HG02885 (cell line): ENCODE measurements at regions not wholly inside any gene's neighbourhood (a gene's known extent, or its start where the extent isn't known, plus 50 kb on each side); places are given as distances from the start of the nearest gene placed in this dataset.

Experiments
- ATAC-seq: cut with Tn5 transposase; IDR thresholded peaks from one replicate; pipeline ENCODE4 v1.9.1; 2021; ENCODE audit warnings: mild to moderate bottlenecking; ENCODE audit not compliant: unreplicated experiment, poor library complexity

DNA sequence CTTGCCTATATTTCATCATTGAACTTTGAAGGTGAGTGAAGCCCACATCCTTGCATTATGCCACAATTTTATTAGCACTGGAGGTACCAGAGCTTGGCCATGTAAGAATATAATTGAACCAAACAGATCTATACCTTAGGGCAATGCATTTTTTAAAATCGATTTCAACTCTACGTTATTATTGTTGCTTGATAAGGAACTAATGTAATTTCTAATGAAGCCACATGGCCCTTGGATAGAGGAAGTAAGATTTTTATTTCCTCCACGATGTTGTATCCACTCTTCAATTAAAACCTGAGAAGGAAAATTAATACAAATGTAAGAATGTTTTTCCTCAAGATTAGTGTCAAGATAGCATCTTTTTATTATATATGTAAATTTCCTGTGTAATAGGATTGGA, 370.0 kb upstream of the EEF2KMT start:
- ATAC-seq, result no peak

DNA sequence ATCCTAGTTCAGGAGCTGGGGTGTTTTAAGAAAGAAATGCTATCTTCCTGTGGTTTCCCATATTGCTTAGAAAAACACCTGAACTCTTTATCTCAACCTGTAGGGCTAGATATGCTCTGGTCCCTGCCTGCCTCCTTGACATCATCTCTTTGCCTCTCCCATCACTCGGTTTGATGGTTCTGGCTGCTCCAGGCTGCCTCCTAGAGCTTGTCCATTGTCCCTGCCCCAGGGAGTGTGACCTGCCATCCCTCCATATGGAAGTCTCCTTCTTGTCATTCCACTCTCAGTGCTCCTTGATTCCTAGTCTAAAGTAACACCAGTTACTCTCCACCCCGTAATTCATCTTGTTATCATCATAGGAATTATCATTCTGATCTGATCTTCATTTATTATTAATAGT, 369.0 kb upstream of the EEF2KMT start:
- no peak for ATAC-seq

DNA sequence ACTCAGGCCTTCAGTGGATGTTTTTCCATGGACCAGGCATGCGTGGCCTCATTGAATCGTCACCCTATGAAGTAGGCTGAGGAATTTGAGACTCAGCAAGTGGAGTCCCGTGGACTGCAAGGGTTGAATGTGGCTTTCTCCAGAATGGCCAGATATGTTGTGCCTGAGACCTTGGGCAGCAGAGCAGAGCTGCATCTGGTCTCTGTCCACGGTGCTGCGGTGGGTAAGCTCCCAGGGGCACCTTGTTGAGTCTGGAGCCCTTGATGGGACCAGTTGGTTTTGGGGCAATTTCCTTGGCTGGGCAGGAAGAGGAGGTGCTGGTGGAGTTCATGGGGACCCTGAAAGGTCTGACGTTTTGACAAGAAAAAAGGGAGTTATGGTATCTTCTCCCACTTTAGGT, 368.1 kb upstream of the EEF2KMT start:
- no peak for ATAC-seq

DNA sequence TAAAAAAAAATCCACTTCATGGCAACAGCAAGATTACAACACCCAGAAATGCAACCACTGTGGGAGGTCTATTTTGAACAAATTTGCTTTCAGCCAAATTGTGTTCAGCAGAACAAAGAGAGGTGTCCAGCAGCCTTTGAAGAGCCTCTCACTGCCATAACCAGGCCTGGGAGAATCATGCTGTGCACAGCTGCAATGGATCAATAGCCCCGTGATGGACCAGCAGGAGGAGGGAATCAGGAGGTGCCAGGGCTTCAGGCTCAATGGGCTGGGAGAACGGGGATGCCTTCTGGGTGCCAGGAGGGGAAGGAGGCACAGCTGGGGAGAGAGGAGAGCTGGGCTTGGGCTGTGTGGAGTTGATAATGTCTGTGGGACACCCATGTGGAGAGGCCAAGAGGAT, 366.2 kb upstream of the EEF2KMT start:
- no peak for ATAC-seq

DNA sequence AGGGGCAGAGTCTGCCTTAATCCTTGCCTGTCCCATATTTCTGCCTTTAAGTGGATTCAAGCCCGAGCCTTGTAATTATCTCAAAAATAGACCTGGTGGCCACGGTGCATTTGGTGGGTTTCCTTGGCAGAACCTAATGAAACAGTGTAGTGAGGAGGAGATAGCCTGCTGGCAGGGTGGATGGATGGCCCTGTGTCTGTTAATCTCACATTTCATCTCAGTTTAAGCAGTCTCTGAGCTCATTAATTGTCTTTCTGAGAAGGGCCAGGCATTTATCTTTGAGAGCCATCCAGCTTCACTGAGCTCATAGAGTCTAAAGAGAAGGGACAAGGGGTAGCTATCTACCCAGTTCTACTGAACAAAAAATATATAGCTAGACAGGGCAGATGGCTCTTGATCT, 364.0 kb upstream of the EEF2KMT start:
- no peak for ATAC-seq

DNA sequence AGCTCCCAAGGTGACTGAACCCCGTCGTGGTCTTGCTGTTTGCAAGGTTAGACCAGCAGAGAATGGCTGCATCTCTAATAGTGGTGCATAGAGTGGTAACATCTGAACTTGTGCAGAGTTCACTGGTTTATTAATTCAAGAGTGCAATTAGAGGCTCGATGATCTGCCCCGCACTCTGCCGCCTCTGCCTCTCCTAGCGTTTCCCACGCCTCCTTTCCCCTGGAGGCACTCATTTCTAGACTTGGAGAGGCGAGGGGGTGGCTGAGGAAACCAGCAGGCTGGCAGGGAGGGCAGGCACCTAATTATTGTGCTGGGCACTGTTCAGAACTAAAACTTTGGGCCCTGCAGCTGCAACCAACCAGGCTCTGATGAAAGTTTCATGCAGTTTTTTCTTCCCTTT, 363.5 kb upstream of the EEF2KMT start:
- no peak for ATAC-seq

DNA sequence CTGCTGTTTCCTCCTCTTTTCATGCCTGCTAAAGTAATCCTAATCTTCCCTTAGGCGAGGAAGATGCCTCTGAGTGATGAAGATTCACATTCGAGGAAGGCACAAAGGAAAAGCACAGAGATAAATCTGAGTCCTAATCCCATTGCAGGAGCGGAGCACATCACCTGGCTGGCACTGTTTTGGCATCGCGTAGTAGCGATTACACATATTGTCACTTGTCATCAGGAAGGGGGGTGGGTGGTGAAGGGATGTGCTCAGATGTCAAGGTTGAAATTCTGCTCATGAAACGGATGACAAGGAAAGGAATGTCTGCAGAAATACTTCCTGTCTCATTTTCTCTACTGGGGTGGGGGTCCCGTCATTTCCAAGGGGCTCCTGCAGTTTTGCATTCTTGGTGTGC, 363.1 kb upstream of the EEF2KMT start:
- no peak for ATAC-seq

DNA sequence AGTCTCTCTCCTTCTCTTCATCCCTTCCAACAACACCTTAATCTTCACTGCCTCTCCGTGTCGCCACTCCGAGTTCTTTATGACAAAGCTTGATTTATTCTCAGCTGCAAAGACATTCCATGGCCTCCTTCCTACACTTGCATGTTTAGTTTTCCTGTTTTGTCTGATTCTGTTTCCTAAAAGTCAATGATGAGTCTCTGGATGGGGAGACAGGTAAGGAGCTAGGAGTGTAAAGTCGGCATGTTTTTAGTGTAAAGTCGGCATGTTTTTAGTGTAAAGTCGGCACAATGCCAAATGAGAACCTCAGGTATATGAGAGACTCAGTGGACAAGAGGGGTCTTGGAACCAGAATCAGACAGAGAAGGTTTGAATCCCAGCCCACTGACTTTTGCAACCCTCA, 362.3 kb upstream of the EEF2KMT start:
- ATAC-seq, result no peak

DNA sequence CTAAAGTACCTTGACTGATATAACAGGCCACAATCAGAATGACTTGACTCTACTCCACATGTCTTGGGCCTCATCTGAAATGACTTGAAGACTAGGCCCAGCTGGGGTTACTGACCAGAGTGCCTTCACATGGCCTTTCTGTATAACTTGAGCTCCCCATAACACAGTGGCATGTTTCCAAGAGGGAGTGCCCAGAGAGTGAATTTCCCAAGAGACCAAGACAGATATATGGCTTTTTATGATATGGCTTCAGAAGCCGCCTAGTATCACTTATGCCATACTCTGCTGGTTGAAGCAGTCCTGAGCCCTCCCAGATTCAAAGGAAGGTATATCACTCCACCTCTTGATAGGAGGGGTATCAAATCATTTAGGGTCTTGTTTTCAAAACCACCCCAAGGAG, 357.5 kb upstream of the EEF2KMT start:
- ATAC-seq, result no peak

DNA sequence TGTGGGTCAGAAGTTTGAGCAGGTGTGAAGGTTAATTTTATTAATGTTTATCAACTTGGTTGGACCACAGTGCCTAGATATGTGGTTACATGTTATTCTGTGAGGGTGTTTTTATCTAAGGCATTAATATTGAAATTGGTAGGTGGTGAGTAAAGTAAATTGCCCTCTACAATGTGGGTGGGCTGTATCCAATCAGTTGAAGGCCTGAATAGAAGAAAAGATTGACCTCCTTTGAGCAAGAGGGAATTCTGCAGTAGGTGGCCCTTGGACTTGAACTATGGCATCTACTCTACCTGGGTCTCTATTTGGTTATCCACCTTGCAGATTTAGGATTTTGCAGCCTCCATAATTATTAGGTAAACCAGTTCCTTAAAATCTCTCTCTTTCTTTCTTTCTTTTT, 356.8 kb upstream of the EEF2KMT start:
- no peak for ATAC-seq

DNA sequence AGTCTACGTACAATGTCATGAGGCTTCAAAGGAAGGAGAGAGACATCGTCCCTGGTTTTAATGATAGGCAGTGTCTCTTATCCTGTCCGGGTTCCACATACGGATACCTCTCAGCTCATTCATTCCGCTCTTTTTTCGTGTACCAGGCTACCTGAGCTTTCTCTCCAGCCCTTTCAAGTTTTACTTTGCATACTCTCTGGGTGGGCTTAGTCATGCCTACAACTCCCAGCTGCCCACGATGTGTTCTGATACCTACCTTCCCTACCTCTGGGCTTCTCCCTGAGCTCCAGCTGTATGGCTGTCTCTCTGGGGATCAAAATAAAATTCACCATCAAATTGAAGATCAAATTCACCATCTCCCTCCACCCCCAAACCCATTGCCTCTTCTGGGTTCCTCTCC, 354.0 kb upstream of the EEF2KMT start:
- ATAC-seq, result no peak

DNA sequence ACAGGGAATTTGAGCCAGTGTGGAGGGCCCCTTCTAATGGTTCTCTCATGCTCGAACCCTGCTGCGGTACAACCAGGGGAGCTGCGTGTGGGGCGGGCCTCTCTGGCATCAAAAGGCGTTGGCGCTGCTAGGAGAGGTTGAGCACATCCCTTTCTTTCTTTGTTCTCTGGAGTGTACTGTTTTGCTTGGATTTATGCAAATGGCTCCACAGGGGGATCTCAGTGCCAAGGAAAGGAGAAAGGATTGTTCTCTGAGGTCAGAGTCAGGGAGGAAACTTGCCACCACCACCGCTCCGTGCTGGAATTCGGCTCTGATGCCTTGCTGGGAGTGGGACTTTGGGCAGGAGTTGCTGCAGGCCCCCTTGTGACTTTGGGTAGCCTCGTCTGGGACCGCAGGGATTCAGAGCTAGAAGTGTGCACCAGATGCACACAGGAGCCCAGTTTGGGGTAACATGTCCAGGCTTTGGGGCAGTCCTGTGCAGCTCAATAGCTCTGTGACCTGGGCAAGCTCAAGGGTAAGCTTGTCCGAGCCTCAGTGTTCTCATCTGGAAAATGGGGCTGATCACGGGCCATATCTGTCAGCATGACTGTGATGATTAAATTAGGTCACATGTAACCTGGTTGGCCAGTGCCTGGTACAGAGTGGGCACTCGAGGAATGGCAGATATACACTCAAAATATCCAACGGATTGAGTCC, 353.0 kb upstream of the EEF2KMT start:
- no peak for ATAC-seq

DNA sequence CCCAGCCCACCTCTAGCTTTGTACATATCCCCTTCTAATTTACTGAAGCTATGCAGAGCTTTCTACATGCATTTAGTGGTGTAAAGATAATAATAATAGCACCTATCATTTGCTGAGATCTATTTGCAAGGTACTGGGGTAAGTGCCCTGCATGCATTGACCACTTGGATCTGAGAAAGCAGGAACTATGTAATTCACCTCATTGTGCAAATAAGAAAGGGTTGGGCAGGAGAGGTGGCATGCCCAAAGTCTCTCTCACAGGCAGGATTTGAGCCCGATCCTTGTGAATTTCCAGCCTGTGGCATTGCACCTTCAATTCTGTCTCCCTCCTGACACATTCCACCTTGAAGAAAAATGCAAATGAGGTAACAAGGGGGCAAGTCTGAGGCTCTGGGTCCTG, 352.3 kb upstream of the EEF2KMT start:
- ATAC-seq, result no peak

DNA sequence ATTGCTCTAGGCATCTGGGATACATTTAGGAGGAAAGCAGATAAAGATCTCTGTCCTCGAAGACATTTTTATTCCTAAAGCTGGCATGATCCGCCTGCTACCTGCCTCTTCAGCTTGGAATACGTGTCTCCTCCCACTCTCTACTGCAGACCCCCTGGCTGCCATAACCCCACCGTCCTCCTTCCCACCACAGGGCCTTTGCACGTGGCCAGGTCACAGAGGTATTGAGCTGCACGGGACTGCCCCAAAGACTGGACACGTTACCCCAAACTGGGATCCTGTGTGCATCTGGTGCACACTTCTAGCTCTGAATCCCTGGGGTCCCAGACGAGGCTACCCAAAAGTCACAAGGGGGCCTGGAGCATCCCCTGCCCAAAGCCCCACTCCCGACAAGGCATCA, 351.2 kb upstream of the EEF2KMT start:
- no peak for ATAC-seq

DNA sequence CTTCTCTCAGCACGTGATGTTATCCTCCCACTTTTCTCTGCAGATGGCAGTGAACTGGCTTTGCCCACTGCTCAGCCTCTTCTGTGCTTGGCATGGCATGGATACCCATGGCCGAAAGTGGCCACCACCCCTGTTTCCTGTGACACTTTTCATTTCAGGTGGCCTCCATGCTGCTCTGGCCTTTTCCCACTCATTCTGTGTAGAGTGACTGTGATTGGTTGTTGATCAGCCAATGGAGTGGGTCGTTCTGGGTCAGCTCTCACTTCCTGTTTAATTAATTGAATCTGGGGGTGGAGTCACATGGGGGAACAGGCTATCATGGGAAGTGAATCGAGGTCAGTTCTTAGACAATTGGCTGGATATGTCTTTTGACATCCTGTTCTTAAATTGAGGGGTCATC, 350.1 kb upstream of the EEF2KMT start:
- no peak for ATAC-seq

DNA sequence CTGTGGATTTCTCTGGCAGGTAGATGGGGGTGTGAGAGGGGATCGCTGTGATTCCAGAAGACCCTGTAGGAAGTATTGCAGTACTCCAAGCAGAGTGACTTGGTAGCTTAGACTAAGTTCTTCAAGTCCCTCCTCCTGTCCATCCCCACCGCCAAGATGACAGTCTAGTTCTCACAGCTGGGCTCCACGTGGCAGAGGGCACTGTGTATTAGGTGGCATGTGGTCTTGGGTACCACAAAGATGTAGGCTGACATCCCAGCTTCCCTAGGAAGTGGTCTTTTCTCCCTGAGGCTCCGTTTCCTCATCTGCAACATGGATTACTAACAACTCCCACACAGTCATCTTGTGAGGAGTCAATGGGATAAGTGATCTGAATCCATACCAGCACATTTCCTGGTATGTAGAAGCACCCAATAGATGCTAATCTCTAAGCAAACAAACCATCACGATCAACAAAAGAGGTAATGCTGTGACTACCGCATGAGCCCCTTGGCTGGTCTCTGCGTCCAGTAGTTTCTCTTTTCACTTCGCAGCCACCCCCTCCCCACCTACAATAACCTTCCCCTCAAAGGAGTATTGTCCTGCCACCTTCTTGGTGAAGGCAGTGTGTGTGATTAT, 349.1 kb upstream of the EEF2KMT start:
- no peak for ATAC-seq

DNA sequence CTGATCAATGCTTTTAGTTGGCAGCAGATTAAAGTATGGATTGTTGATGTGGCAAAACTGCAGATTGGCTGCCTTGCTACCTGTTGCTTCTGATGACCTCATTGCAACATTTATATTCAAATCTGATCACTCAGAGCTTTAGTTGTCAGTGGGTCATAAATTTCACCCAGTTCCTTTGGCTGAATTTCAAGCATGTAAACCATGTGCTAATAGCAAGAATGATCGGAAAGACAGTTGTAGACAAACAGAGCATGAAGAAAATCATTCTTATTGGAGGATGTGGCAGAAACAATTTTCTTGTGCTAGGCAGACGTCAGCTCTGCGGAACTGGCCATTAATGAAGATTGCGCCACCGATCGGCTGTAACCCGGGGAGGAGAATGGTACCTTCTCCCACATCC, 346.6 kb upstream of the EEF2KMT start:
- no peak for ATAC-seq

DNA sequence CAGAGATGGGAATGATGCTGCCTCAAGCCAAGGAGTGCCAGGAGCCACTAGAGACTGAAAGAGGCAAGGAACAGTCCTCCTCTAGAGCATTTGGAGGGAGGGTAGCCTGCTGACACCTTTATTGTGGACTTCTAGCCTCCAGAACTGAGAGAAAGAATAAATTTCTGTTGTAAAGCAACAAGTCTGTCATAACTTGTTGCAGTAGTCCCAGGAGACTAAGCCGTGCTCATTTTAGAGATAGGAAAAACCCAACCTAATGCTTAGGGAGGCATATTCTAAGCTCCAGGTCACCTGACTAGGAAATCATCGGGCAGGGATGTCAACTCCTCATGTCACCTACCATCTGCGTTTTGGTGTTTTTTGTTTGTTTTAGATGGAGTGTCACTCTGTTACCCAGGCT, 345.4 kb upstream of the EEF2KMT start:
- ATAC-seq, result no peak

DNA sequence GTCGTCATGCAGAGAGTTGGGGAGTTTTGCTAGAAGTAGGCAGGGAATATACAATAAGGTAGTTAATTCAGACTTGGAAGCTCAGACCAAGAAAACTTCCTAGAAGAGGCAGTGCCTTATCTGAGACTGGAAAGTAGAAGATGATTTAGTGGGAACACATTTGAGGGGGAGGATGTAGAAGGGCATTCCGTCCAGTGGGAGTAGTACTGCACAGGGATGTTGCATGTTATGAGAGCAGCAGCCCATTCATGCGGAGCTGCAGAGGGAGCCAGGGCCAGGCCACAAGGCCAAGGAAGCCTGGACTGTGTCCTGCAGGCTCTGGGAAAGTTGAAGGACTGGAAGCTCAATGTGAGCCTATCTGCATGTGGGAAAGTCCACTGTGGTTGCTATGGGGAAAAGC, 344.5 kb upstream of the EEF2KMT start:
- ATAC-seq, result no peak

DNA sequence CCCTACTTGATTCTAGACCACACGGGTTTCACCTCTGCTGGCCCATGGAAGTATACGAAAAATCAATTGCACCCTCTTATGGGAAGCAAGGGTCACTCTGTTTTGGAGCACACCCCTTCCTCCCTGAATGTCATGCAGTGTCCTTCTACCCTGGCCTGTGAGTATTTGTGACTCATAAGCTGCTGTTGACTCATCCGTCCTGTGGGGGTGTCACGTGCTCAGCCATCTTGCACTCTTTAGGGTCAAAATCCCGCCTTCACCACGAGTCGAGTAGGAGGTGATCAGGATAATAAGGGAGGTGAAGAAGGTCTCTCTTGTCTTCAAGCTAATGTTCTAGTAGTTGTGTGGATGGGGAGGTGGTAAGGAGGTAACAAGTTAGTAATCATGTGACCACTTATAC, 341.0 kb upstream of the EEF2KMT start:
- ATAC-seq, result no peak

DNA sequence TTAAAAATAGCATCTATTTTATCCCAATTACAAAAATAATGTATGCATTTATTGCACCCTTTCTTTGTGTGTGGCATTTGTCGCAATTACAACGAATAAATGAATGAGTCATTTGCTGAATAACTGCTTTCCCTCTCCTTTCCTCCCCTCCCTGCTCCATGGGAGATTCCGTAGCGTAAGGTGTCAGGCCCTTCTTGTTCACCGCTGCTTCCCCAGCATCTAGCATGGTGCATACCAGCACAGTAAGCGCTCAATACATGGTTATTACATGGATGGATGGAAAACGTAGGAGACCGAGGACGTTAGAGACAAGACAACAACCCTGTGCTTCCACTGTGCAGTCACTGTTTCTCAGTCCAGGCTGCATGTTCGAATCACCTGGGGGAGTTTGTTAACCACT, 336.0 kb upstream of the EEF2KMT start:
- no peak for ATAC-seq

DNA sequence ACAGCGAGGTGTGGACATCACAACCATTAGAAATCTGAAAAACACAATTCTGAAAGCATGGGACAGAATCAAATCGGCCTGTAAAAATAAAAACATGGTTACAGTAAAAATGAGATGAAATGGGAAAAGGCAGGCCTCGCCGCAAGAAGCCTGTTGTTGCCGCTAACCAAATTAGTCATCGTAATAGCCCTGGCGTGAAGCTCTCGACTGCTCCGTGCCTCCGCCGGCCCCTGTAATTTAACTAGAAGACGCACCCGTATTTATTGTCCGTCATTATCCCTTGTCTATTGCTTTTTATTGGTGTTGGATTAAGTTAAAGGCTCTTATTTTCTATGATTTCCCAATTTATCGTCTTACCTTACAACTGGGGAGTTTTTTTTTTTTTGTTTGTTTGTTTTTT, 334.6 kb upstream of the EEF2KMT start:
- no peak for ATAC-seq

DNA sequence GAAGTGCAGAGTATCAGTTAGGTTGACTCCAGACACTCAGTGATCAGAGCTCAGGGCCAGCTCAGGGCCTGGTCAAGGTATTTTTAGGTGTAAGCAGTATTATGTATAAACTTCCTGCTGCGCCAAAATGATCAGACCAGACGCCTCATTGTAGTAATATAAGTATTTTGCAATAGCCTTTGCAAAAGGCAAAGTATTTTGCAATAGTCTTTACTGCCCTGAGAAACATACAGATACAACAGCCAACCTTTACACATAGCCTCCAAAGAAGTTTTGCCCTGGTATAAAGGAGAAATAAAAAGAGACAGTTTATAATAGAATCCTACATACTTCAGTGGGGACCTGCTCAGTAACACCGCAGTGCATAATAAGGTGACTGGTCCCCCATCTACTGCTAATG, 333.0 kb upstream of the EEF2KMT start:
- ATAC-seq, result no peak
